ENCODE measurements at regions not wholly inside any gene's neighbourhood (a gene's known extent, or its start where the extent isn't known, plus 50 kb on each side); places are given as distances from the start of the nearest gene placed in this dataset.

DNA sequence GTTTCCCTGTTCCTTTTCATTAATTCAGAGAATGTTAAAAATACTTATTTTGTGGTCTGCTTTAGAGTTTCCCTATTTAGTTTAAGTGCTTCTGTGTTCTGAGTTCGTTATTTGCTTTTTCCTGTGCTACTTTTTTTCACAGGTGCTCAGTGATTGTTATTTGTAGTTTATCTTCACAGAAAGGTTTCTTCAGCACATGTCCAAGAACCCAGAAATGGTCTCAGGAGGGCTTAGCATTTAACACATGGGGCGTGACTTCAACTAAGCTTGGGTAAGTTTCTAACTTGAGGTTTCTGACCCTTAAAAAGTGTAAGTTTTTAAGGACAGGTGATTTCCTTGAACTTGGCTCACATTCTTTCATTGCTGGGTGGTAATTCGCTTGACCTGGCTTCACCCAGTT, 157.3 kb downstream of the AASDHPPT start:
- H3K9me3 Mint-ChIP-seq = peaks cover 5 to 11% of the 10 kb centered on the region in 2 donors
- H3K27ac Mint-ChIP-seq = no peak overlapping the region
- ATAC-seq (replicated peaks) = no peak

DNA sequence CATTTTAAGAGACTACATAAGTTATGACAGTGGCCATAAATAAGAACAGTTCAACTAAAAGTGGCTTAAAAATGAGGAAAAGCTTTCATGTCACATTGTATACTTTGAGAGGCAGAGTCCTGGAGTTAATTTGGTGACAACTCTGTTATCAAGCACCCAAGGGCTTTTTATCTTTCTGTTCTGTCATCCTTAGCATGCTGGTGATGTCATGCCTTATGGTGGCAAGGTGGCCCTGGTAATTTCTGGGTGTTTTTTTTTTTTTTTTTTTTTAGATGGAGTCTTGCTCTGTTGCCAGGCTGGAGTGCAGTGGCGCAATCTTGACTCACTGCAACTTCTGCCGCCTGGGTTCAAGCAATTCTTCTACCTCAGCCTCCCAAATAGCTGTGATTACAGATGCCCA, 158.8 kb downstream of the AASDHPPT start:
- H3K27me3 Mint-ChIP-seq = no peaks in the 10 kb centered on the region
- peaks cover 0 to 4% of the 10 kb centered on the region in 2 donors for H3K9me3 Mint-ChIP-seq
- DNase-seq = no peak
- ATAC-seq (replicated peaks) = no peak
- no peak overlapping the region for H3K4me3 Mint-ChIP-seq
- H3K4me1 Mint-ChIP-seq = no peaks in the 10 kb centered on the region
- no peak overlapping the region for H3K27ac Mint-ChIP-seq
- no peaks in the 10 kb centered on the region for H3K36me3 Mint-ChIP-seq

More for the DNA sequence above, 157.3 kb downstream of the AASDHPPT start:
- Mint-ChIP-seq H3K36me3 (no peaks in the 10 kb centered on the region), H3K4me3 (no peak overlapping the region), H3K27me3 (no peaks in the 10 kb centered on the region), H3K4me1 (no peaks in the 10 kb centered on the region)
- DNase-seq = no peak

DNA sequence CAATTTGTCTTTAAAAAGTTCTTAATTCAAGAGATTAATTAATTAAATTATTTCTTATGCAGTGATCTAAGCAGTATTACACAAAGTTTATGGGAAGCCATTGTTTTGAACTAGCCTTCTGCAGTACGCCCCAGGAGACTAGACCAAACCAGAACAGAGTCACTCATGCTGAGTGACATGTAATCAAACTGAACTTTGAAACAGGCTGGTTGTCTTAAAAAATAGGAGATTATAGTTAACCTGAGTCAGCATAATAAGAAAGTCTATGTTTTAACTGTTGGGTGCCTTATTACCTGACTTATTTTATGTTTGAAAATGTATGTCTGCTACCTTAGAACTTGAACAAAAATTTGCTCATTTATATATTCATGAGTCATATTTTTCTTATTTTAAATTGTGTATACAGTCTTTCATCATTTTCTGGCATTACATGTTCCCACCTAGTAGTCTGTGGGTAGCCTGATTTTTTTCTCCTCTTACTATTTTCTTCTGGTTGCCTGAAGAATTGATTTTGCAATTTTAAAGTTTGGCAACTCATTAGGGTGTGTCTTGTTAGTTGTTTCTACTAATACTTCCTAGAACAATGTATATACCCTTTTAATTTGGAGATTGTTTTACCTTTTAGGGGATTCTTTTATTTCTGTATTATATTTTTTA, 161.4 kb downstream of the AASDHPPT start:
- H3K27ac Mint-ChIP-seq = no peak overlapping the region
- no peak for DNase-seq

DNA sequence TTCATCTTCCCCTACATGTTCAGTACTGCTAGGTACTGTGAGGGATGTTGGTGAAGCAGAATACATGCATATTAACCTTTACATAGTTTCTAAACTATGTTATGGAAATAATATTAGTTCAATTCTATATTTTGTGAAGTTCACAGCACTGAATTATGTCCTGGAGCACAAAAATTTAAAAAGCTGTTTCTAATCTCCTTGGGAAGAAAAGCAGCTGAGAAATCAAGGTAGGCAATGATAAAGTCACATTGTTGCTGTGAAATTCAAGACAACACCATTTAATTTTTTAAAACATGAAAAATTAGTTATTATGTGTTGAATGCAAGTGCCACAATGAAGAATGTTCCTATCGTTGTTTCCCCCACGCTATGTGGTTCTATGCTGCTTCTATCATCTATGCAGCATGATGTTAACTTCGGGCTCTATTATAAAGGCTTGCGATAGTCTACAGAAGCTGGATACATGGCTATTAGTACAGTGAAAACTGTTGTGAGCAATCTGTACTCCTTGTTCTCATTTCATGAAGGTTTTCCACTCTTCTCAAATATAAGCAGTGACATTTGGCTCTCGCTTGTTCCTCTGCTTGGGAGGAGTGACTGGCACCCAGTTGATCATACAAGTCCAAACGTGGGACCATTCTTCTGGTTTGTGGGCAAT, 164.3 kb downstream of the AASDHPPT start:
- no peak overlapping the region for H3K4me3 Mint-ChIP-seq
- no peaks in the 10 kb centered on the region for H3K4me1 Mint-ChIP-seq
- no peak for DNase-seq
- no peak overlapping the region for H3K27ac Mint-ChIP-seq
- H3K27me3 Mint-ChIP-seq = no peaks in the 10 kb centered on the region
- no peaks in the 10 kb centered on the region for H3K36me3 Mint-ChIP-seq
- no peak for ATAC-seq (replicated peaks)
- peaks cover 8 to 11% of the 10 kb centered on the region in 2 donors for H3K9me3 Mint-ChIP-seq

More for the DNA sequence above, 161.4 kb downstream of the AASDHPPT start:
- H3K4me1 Mint-ChIP-seq = no peaks in the 10 kb centered on the region
- H3K4me3 Mint-ChIP-seq = no peak overlapping the region
- no peak for ATAC-seq (replicated peaks)
- H3K27me3 Mint-ChIP-seq = no peaks in the 10 kb centered on the region
- no peaks in the 10 kb centered on the region for H3K36me3 Mint-ChIP-seq
- peaks cover 2% of the 10 kb centered on the region in 2 donors for H3K9me3 Mint-ChIP-seq

DNA sequence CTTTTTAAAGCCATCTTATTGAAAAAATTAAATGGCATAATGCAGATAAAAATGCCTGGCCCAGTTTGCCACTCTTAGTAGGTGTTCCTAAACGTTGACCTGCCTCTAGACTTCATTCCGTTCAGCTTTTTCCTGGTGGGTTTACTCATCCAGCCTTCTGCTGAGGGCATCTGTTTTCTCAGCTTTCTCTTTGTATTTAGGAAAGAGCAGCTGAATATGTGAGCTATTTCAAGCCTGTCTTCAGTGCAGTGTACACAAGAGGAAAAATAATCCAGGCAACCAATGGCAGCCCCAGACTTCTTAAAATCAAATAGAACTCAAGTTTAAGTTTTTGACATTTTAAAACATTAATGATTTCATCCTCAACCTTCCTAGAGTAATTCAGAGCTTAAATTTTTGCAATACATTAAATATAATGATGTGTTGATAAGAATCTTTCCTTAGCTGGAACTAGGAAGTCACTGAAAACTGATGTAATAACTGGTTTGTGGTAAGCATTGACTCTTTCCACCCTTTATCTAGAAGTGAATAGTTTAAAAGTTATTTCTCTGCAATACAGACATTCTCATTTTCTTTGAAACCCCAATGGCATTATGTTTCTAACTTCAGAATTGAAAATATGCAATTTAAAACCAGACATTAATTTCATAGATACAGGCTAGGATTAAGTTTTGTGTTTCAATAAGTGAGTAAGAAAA, 165.4 kb downstream of the AASDHPPT start:
- DNase-seq (no peak), ATAC-seq (replicated peaks) (no peak)
- Mint-ChIP-seq H3K9me3 (peaks cover 7 to 11% of the 10 kb centered on the region in 2 donors), H3K36me3 (no peaks in the 10 kb centered on the region), H3K27ac (no peak overlapping the region), H3K27me3 (no peaks in the 10 kb centered on the region), H3K4me1 (no peaks in the 10 kb centered on the region), H3K4me3 (no peak overlapping the region)

DNA sequence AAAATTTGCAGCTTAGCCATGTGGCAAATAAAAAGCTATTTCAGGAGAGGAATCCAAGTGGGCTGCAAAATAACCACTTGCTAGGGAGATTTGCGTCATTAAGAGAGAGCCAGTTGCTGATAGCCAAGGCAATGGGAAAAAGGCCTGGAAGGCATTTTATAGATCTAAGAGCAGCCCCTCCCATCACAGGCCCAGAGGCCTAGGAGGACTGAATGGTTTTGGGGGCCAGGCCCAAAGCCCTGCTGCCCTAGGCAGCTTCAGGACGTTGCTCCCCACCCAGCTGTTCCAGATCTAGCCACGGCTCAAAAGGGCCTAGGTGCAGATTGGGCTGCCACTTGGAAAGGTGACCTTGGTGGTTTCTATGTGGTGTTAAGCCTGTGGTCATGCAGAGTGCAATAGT, 169.0 kb downstream of the AASDHPPT start:
- Mint-ChIP-seq H3K27me3 (no peaks in the 10 kb centered on the region), H3K4me3 (no peak overlapping the region), H3K4me1 (no peaks in the 10 kb centered on the region), H3K9me3 (peaks cover 11 to 13% of the 10 kb centered on the region in 2 donors), H3K27ac (no peak overlapping the region), H3K36me3 (no peaks in the 10 kb centered on the region)
- no peak for DNase-seq
- ATAC-seq (replicated peaks) = no peak

DNA sequence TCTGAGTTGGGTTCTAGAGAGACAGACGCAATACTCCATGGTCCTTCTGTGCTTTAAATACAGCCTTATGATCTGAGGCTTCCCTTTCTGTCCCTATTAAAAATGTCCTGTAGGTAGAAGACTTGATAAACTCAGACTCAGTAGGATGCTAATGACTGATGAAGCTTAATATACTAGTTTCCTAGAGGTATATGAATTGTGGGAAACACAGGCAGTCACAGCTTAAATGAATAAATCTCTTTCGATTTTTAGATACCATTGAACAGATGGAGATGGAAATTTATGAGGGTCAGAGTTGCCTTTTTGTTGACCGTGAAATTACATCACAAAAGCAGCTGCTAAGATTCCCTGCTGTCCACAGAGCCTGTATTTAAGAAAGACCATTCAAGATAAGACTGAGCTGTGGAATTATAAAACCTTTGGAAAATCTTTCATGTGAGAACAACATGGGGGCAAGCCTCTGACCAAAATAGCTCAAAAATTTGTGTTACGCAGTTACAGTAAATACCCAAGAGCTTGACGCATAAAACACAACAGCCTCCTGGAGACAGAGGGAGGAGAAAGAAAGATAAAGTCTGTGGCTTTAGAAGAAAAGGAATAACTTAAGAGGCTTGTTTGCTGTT, 172.3 kb downstream of the AASDHPPT start:
- no peaks in the 10 kb centered on the region for H3K4me1 Mint-ChIP-seq
- no peaks in the 10 kb centered on the region for H3K36me3 Mint-ChIP-seq
- H3K9me3 Mint-ChIP-seq = peaks cover 6 to 13% of the 10 kb centered on the region in 2 donors
- DNase-seq (no peak), ATAC-seq (replicated peaks) (no peak)
- no peak overlapping the region for H3K27ac Mint-ChIP-seq
- no peak overlapping the region for H3K4me3 Mint-ChIP-seq
- no peaks in the 10 kb centered on the region for H3K27me3 Mint-ChIP-seq

DNA sequence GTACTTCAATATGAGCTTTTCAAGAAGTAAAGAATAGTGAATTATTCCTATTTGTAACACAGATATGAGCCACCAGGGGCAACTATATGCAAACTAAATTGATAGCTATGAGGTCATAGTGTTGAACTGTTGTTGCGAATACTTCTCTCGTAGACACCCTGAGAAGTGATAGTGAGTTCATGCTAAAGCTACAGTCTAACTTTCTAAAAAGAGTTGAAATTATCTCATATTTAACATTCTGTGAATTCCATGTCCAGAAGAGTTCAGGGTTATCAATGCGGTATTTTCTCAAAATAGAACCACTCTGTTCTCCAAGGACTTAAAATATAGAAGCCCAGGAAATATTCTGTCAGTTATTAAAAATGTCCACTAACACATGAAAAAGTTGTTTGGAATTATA, 185.4 kb downstream of the AASDHPPT start:
- H3K4me1 Mint-ChIP-seq = no peaks in the 10 kb centered on the region
- DNase-seq = no peak
- H3K27me3 Mint-ChIP-seq = no peaks in the 10 kb centered on the region
- no peak for ATAC-seq (replicated peaks)
- H3K27ac Mint-ChIP-seq = no peak overlapping the region
- H3K36me3 Mint-ChIP-seq = no peaks in the 10 kb centered on the region
- peaks cover 3 to 4% of the 10 kb centered on the region in 2 donors for H3K9me3 Mint-ChIP-seq
- no peak overlapping the region for H3K4me3 Mint-ChIP-seq

DNA sequence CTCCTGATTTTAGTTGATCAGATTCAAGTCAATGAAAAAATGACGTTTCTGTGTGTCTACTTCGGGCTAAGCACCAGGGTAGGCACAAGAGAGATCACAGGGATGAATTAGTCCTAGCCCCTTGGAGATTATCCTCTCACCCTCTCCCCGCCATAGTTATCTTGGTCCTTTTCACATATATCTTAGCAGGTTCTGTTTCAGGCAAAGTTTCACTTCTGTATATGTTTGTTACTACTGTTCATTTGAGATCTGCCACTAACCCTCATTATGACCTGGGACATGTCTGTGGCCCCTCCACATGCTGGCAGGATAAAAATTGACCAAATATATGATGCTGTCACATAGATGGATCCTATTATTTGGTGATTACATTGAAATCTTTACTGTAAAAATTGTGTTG, 186.1 kb downstream of the AASDHPPT start:
- H3K4me1 Mint-ChIP-seq = no peaks in the 10 kb centered on the region
- DNase-seq (no peak), ATAC-seq (replicated peaks) (no peak)
- no peaks in the 10 kb centered on the region for H3K36me3 Mint-ChIP-seq
- no peak overlapping the region for H3K4me3 Mint-ChIP-seq
- H3K27me3 Mint-ChIP-seq = no peaks in the 10 kb centered on the region
- no peak overlapping the region for H3K27ac Mint-ChIP-seq
- peaks cover 3 to 4% of the 10 kb centered on the region in 2 donors for H3K9me3 Mint-ChIP-seq

DNA sequence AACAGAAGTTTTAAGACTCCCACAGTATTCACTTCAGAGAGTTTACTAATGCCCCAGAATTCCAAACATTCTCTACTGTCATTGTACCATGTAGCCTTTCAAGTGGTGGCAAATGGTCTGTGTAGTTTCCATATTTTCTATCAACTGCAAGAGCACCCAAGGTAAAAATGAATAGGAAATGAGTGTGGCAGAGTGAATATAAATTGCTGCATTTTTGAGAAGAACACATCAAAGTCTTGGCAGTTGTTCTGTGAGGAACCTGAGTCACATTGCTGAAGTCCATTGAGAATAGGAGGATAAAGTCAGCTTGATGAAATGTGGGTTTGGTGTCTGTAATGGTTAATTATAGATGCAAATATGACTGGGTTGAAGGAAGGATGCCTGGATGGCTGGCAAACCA, 193.6 kb downstream of the AASDHPPT start:
- H3K36me3 Mint-ChIP-seq = no peaks in the 10 kb centered on the region
- no peak for ATAC-seq (replicated peaks)
- peaks cover 6 to 13% of the 10 kb centered on the region in 2 donors for H3K9me3 Mint-ChIP-seq
- H3K4me3 Mint-ChIP-seq = no peak overlapping the region
- DNase-seq = no peak
- no peak overlapping the region for H3K27ac Mint-ChIP-seq
- no peaks in the 10 kb centered on the region for H3K27me3 Mint-ChIP-seq
- H3K4me1 Mint-ChIP-seq = no peaks in the 10 kb centered on the region

DNA sequence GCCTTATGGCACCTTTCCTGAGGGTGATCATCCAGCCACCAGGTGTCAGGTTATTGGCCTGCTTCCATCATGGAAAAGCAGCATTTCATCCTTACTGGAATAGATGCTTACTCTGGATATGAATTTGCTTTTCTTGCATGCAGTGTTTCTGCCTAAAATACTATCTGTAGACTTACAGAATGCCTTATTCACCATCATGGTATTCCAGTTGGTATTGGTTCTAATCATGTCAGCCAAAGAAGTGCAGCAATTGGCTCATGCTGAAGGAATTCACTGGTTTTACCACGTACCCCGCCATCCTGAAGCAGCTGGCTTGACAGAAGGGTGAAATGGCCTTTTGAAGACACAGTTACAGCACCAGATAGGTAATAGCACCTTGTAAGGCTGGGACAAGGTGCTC, 194.2 kb downstream of the AASDHPPT start:
- no peak for ATAC-seq (replicated peaks)

DNA sequence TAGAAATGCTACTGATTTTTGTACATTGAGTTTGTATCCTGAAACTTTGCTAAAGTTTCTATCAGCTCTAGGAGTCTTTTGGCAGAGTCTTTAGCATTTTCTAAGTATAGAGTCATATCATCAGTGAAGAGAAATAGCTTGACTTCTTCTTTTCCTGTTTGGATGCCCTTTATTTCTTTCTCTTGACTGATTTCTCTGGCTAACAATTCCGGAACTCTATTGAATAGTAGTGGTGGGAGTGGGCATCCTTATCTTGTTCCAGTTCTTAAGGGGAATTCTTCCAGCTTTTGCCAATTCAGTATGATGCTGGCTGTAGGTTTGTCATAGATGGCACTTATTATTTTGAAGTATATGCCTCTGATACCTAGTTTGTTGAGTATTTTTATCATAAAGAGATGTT, 197.7 kb downstream of the AASDHPPT start:
- peaks cover 6 to 13% of the 10 kb centered on the region in 2 donors for H3K9me3 Mint-ChIP-seq
- no peaks in the 10 kb centered on the region for H3K4me1 Mint-ChIP-seq
- no peaks in the 10 kb centered on the region for H3K36me3 Mint-ChIP-seq
- H3K27me3 Mint-ChIP-seq = no peaks in the 10 kb centered on the region
- H3K27ac Mint-ChIP-seq = no peak overlapping the region
- DNase-seq (no peak), ATAC-seq (replicated peaks) (no peak)
- no peak overlapping the region for H3K4me3 Mint-ChIP-seq

More for the DNA sequence above, 194.2 kb downstream of the AASDHPPT start:
- Mint-ChIP-seq H3K27me3 (no peaks in the 10 kb centered on the region), H3K27ac (no peak overlapping the region), H3K9me3 (peaks cover 6 to 13% of the 10 kb centered on the region in 2 donors), H3K4me3 (no peak overlapping the region), H3K4me1 (no peaks in the 10 kb centered on the region), H3K36me3 (no peaks in the 10 kb centered on the region)
- DNase-seq = no peak

DNA sequence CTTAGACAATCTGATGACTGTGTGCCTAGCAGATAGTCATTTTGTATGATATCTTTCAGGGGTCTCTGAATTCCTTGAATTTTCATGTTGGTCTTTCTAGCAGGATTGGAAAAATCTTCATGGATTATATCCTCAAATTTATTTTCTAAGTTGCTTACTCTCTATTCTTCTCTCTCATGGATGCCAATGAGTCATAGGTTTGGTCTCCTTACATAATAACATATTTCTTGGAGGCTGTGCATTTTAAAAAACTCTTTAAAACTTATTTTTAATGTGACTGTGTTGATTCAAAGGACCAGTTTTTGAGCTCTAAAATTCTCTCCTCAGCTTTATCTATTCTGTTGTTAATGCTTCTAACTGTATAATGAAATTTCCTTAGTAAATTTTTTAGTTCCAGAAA, 198.7 kb downstream of the AASDHPPT start:
- no peaks in the 10 kb centered on the region for H3K4me1 Mint-ChIP-seq
- no peaks in the 10 kb centered on the region for H3K36me3 Mint-ChIP-seq
- peaks cover 6 to 13% of the 10 kb centered on the region in 2 donors for H3K9me3 Mint-ChIP-seq
- no peaks in the 10 kb centered on the region for H3K27me3 Mint-ChIP-seq
- no peak for DNase-seq
- no peak overlapping the region for H3K4me3 Mint-ChIP-seq
- ATAC-seq (replicated peaks) = no peak
- H3K27ac Mint-ChIP-seq = no peak overlapping the region

DNA sequence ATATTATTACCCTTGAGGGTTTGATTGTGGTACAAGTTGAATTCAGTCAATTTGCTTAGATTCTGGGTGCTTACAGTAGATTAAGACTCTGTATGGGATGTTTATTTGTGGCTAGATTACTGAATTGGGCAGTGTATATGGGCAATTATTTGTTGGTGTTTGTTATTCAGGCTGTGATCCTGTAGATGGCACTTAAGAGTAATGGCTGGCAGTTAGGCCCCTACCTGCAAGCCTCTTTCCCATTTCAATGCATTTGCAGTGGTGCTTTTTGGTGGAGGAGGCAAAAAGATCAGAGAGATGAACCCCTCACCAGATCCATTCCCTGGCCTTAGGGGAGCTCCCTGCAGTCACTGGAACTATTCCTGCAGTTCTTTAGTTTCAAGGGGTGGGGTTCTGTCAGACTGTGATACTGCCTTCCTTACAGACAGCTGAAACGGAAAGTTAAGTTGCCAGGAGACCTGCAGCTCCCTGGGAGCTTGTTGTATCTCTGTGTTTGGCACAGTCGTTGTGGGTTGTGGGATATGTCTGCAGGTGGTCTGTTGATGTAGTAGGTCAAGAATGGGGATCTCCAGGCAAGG, 199.5 kb downstream of the AASDHPPT start:
- DNase-seq = no peak
- peaks cover 6 to 13% of the 10 kb centered on the region in 2 donors for H3K9me3 Mint-ChIP-seq
- no peak overlapping the region for H3K27ac Mint-ChIP-seq
- no peaks in the 10 kb centered on the region for H3K4me1 Mint-ChIP-seq
- no peak overlapping the region for H3K4me3 Mint-ChIP-seq
- no peaks in the 10 kb centered on the region for H3K36me3 Mint-ChIP-seq
- ATAC-seq (replicated peaks) = no peak
- no peaks in the 10 kb centered on the region for H3K27me3 Mint-ChIP-seq

Measured in stimulated activated naive B cell treated with anti-CD40 and anti-IgM and Interleukin-4, amounts not matched to agents 10 μg/mL and 1 μg/mL and 100 μg/mL, for 72 hours (primary cell).